Fibroblast of skin of left biceps (primary cell): ENCODE measurements at regions not wholly inside any gene's neighbourhood (a gene's known extent, or its start where the extent isn't known, plus 50 kb on each side); places are given as distances from the start of the nearest gene placed in this dataset.
"Not testable (repeated sequence)": the region's sequence is repeated elsewhere in the genome, so short reads cannot be mapped to it uniquely, and the experiment has no call there.

ENCODE experiments used
- DNase-seq, 2 experiments: peaks; one replicate each; pipeline ENCODE4 v3.0.0-alpha.2; 2013; ENCODE audit warnings: low read depth in 2 of 2

DNA sequence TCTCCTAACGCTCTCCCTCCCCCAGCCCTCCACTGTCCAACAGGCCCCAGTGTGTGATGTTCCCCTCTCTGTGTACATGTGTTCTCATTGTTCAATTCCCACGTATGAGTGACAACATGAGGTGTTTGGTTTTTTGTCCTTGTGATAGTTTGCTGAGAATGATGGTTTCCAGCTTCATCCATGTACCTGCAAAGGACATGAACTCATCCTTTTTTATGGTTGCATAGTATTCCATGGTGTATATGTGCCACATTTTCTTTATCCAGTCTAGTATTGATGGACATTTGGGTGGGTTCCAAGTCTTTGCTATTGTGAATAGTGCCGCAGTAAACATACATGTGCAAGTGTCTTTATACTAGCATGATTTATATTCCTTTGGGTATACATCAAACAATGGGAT lies 347.4 kb downstream of the MAGEE1 start:
- DNase-seq = not testable (repeated sequence)

- no peak for DNase-seq
Measured at GRCh38 chrX:76796311-76796710, 368.8 kb downstream of the MAGEE1 start.

DNA sequence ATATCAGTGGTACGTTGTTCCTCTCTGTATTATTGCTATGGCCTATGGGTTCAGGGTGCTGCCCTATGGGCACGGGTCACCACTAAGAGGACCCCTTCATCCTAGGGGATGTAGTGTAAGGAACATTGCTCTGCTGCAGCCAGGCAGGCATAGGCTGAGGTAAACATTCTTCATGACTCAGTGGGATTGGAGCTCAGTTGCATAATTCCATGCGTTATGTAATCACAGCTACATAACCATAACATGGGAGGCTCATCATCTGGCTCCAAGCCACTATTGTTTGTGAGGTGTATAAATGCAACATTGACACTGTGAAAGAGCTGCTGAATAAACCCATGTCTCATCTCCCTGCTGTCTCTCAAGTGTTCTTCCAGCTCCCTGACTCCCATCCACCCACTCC lies 375.2 kb downstream of the MAGEE1 start:
- no peak for DNase-seq

- no peak for DNase-seq
Measured at GRCh38 chrX:76815754-76816153, 388.2 kb downstream of the MAGEE1 start.

DNA sequence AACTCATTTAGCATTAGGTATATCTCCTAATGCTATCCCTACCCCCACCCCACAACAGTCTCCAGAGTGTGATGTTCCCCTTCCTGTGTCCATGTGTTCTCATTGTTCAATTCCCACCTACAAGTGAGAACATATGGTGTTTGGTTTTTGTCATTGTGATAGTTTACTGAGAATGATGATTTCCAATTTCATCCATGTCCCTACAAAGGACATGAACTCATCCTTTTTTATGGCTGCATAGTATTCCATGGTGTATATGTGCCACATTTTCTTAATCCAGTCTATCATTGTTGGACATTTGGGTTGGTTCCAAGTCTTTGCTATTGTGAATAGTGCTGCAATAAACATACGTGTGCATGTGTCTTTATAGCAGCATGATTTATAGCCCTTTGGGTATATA lies 389.8 kb downstream of the MAGEE1 start:
- not testable (repeated sequence) for DNase-seq

DNA sequence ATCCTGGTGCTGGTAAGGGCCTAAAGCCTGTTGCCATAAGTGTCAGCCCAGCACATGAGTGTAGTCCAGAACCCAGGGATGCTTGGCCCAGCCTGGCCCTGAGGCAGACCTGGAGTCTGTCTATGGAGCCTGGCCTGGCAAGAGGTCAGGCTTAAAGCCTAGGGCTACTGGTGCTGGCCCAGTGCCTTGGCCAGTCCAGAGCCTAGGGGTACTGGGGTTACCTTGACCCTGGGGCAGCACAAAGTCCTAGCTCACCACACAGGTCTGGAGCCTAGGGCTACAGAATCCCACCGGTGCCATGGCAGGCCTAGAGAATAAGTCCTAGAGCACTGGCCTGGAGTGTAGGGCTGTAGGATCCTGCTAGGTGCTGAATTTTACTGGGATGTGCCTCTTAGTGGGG lies 393.8 kb downstream of the MAGEE1 start:
- DNase-seq = no peak

DNA sequence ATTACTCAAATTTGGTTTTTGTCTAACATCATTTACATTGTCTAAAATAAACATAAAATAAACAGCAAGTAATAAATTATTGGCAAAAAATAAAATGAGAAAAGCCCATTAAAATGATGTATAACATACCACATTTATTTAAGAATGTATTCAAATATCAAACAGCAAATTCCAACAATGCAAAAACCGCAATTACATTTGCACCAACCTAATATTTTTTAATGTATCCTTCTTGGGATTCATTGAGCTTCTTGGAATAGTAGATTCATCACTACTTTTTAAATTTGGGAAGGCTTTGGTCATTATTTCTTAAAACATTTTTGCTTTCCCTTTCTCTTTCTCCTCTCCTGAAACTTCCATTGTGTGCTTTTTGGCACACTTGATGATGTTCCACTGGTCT lies 400.2 kb downstream of the MAGEE1 start:
- DNase-seq = no peak

GRCh38 chrX:76840902-76841301 lies 413.4 kb downstream of the MAGEE1 start:
- DNase-seq = not testable (repeated sequence)

- DNase-seq = no peak
Measured at GRCh38 chrX:76850851-76851250, 423.3 kb downstream of the MAGEE1 start.

DNA sequence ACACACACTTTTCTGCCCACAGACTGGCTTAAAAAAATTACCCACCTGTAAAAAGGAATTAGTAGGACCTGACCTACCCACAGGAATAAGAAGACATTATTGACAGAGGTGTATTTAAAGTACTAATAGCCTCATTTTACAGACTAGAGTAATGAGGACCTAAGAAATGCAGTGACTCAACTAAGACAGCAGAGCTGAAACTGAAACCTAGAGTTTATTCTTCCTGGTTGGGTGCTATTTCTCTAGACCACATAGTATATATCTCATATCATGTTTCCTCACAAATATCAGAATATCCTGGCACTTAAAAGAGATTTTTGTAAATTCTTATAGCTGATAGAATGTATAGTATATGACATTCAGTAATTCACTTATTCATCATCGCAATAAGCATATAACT lies 435.0 kb downstream of the MAGEE1 start:
- no peak for DNase-seq

GRCh38 chrX:76893930-76894329 lies 466.4 kb downstream of the MAGEE1 start:
- no peak for DNase-seq

GRCh38 chrX:76915836-76916235 lies 488.3 kb downstream of the MAGEE1 start:
- DNase-seq = no peak

DNA sequence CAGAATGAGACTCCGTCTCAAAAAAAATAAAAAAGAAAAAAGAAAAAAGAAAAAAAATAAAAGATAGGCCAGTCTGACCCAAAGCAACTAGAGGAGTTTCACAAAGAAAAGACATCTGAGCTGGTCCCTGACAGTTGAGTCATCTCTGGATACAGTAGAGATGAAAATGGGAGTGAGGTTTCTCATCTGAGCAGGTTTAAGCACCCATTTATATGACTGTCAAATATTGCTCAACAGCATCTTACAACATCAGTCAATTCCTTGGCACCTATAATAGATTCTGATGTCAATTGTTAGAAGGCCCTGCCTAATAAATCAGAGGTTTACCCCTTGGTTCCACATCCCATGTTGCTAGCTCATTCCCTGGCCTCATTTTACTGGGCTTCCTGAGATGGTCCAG lies 490.5 kb downstream of the MAGEE1 start:
- DNase-seq = no peak

- DNase-seq = no peak
Measured at GRCh38 chrX:76919761-76920160, 492.3 kb downstream of the MAGEE1 start.

DNA sequence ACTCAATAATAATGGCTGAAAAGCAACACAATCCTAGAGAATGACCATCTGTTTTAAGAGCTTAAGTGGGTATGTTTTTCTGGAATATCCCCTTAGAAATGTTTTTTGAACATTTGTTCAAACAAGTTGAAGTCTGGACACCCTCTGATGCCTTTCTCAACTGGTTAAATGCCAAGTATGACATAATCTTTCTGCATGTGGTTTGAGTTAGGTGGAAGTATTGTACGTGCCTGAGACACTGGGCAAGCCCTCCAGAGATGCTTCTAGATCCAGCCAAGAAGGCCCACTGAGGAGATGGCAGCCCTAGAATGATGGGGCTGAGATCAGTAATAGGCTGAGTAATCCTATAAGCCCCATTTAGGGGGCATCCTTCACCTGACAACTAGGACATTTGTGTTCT lies 493.1 kb downstream of the MAGEE1 start:
- DNase-seq = no peak

- no peak for DNase-seq
Measured at GRCh38 chrX:76921176-76921575, 493.7 kb downstream of the MAGEE1 start.

GRCh38 chrX:76922100-76922499 lies 494.6 kb downstream of the MAGEE1 start:
- no peak for DNase-seq

GRCh38 chrX:76924616-76925015 lies 497.1 kb downstream of the MAGEE1 start:
- DNase-seq = not testable (repeated sequence)

DNA sequence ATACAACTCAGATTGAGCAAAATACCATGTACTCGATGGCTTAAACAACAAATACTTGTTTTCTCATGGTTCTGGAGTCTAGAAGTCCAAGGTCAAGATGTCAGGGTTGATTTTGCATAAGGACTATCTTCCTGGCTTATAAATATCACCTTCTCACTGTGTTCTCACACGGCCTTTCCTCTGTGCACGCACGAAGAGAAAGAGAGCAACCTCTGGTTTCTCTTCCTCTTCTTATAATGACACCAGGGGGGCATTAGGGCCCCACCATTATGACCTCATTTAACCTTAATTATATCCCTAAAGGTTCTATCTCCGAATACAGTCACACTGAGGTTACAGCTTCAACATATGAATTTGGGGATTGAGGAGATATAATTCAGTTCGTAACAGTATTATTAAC lies 504.0 kb downstream of the MAGEE1 start:
- DNase-seq = no peak

DNA sequence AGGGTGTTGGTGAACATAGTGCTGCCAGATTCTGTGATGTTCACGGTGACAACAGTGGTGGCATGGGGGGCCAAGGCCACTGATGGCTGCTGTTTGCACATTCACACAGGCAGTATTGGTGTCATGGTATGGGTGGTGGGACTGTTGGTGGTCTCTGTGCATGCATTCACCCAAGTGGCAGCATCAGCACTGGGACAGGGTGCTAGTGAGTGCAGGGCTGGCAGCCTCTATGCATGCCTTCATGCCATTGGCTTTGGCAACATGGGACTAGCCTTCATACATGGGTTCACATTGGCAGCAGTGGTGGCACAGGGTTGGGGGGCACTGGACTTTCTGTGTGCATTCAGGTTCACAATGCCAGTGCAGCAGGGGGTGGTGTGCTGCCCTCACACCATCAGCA lies 489.7 kb upstream of the FGF16 start:
- no peak for DNase-seq

DNA sequence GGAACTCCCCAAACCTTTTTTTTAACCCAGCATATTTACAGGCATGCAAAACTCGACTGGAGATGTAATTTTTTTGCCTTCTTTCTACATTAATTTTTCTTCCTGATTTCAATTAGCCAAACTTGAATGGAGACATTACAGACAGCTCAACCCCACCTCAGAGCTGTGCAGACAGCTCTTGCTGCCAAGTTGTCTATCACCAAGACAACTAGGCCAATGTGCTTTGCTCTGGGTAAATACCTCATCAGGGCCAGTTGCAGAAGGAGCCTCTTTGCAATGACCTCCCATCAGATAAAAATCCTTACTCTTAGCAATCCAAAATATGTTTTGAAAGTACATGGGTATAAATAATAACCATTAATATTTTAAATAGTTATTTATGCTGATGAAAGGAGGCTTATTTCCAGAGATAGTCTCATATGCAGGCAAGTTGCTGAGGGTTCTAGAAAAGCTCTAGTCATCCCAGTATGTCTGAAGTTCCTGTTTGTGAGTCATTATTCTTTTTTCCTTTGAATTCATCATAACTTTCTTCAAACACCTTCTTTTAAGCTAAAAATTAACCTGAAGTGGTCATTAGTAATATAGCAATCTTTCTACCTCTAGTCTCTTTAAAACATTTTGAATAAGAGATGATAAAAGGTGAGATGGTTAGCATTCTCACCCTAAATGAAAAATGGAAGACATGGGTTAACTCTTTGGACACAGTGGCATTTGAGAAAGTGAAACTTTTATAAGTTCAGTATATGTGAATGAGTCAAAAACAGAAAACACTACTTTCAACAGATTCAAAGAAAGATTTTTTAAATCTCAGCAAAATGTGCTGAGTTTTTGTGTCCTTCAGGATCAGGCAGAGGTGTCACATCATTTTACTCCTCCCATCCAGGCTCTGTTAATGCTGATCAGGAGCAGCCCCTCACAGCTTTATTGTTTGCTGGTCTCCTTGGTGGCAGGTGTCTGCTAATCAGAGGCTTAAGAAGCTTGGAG lies 475.5 kb upstream of the FGF16 start:
- no peak for DNase-seq

GRCh38 chrX:76977452-76977851 lies 469.7 kb upstream of the FGF16 start:
- no peak for DNase-seq

GRCh38 chrX:76987381-76987780 lies 459.8 kb upstream of the FGF16 start:
- DNase-seq = no peak

DNA sequence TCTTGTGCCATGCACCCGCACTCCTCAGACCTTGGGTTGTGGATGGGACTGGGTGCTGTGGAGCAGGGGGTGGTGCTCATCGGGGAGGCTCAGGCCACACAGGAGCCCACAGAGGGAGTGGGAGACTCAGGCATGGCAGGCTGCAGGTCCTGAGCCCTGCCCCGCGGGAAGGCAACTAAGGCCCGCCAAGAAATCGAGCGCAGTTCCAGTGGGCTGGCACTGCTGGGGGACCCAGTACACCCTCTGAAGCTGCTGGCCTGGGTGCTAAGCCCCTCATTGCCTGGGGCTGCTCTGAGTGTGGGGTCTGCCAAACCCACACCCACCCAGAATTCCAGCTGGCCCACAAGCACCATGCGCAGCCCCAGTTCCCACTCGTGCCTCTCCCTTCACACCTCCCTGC lies 450.5 kb upstream of the FGF16 start:
- no peak for DNase-seq
